T-helper 9 cell (primary cell): ENCODE measurements at regions not wholly inside any gene's neighbourhood (a gene's known extent, or its start where the extent isn't known, plus 50 kb on each side); places are given as distances from the start of the nearest gene placed in this dataset.
"Not testable (repeated sequence)": the region's sequence is repeated elsewhere in the genome, so short reads cannot be mapped to it uniquely, and the experiment has no call there.

ENCODE experiments used
- DNase-seq: peaks from one replicate; pipeline ENCODE4 v3.0.0-alpha.2; 2020

GRCh38 chr7:68816491-68816890, 781.8 kb upstream of the AUTS2 start:
- no peak for DNase-seq

GRCh38 chr7:68820321-68820720, 778.0 kb upstream of the AUTS2 start:
- DNase-seq, result no peak

GRCh38 chr7:68821846-68822245, 776.4 kb upstream of the AUTS2 start:
- no peak for DNase-seq

- DNase-seq, result no peak
Observed at GRCh38 chr7:68823996-68824780, 774.1 kb upstream of the AUTS2 start.

GRCh38 chr7:68828575-68828974, 769.7 kb upstream of the AUTS2 start:
- DNase-seq, result no peak

GRCh38 chr7:68833422-68833821, 764.9 kb upstream of the AUTS2 start:
- DNase-seq, result no peak

- DNase-seq, result no peak
Observed at GRCh38 chr7:68839014-68839413, 759.3 kb upstream of the AUTS2 start.

GRCh38 chr7:68840991-68841390, 757.3 kb upstream of the AUTS2 start:
- DNase-seq, result no peak

GRCh38 chr7:68843985-68844384, 754.3 kb upstream of the AUTS2 start:
- DNase-seq, result not testable (repeated sequence)

GRCh38 chr7:68846811-68847325, 751.4 kb upstream of the AUTS2 start:
- DNase-seq, result no peak

GRCh38 chr7:68853254-68853653, 745.0 kb upstream of the AUTS2 start:
- DNase-seq, result no peak

GRCh38 chr7:68857571-68857970, 740.7 kb upstream of the AUTS2 start:
- DNase-seq, result no peak

- no peak for DNase-seq
Observed at GRCh38 chr7:68858497-68858896, 739.8 kb upstream of the AUTS2 start.

GRCh38 chr7:68861171-68861570, 737.1 kb upstream of the AUTS2 start:
- no peak for DNase-seq

GRCh38 chr7:68862261-68862660, 736.0 kb upstream of the AUTS2 start:
- DNase-seq, result no peak

- no peak for DNase-seq
Observed at GRCh38 chr7:68862736-68863135, 735.5 kb upstream of the AUTS2 start.

GRCh38 chr7:68865351-68866199, 732.7 kb upstream of the AUTS2 start:
- no peak for DNase-seq

- no peak for DNase-seq
Observed at GRCh38 chr7:68866200-68866570, 732.1 kb upstream of the AUTS2 start.

GRCh38 chr7:68866721-68867120, 731.6 kb upstream of the AUTS2 start:
- DNase-seq, result not testable (repeated sequence)

- DNase-seq, result no peak
Observed at GRCh38 chr7:68868978-68869377, 729.3 kb upstream of the AUTS2 start.

GRCh38 chr7:68873616-68874015, 724.7 kb upstream of the AUTS2 start:
- DNase-seq, result no peak

- no peak for DNase-seq
Observed at GRCh38 chr7:68875857-68876256, 722.4 kb upstream of the AUTS2 start.

GRCh38 chr7:68887116-68887515, 711.2 kb upstream of the AUTS2 start:
- not testable (repeated sequence) for DNase-seq

- DNase-seq, result no peak
Observed at GRCh38 chr7:68888971-68889385, 709.3 kb upstream of the AUTS2 start.
